WTC11 (cell line): ENCODE measurements at regions not wholly inside any gene's neighbourhood (a gene's known extent, or its start where the extent isn't known, plus 50 kb on each side); places are given as distances from the start of the nearest gene placed in this dataset.

ENCODE experiments used
- ATAC-seq: fragments of 200-7000 bp; cut with Tn5 transposase; 2 replicates; pipeline ENCODE4 v1.10.0; 2021; ENCODE audit warnings: mild to moderate bottlenecking, moderate library complexity
- CTCF ChIA-PET: fragments of 300-600 bp; sonication (Branson Sonifier 250); formaldehyde crosslinking; loops from one replicate; lab custom pipeline; 2021; ENCODE audit warnings: antibody characterized with exemption; lab: Charles Lee
- POLR2A ChIA-PET: fragments of 350-600 bp; sonication (Branson Sonifier 250); formaldehyde crosslinking; loops from one replicate; lab custom pipeline; 2021; ENCODE audit warnings: antibody characterized with exemption; lab: Charles Lee
- DNase-seq: peaks from one replicate; pipeline ENCODE4 v3.0.0; 2021; ENCODE audit warnings: low spot score
- H3K27ac Mint-ChIP-seq: 2 replicates; pipeline ENCODE4 v1.8.0; 2021; ENCODE audit warnings: mixed read lengths
- H3K27me3 Mint-ChIP-seq: 2 replicates; pipeline ENCODE4 v1.8.0; 2021; ENCODE audit warnings: low read depth, mild to moderate bottlenecking, moderate library complexity, mixed read lengths
- H3K36me3 Mint-ChIP-seq: 2 replicates; pipeline ENCODE4 v1.8.0; 2021; ENCODE audit warnings: mixed read lengths
- H3K4me1 Mint-ChIP-seq: 2 replicates; pipeline ENCODE4 v1.8.0; 2022; ENCODE audit warnings: mixed read lengths
- H3K4me3 Mint-ChIP-seq: 2 replicates; pipeline ENCODE4 v1.8.0; 2021; ENCODE audit warnings: mild to moderate bottlenecking, moderate library complexity, mixed read lengths
- H3K9me3 Mint-ChIP-seq: 2 replicates; pipeline ENCODE4 v1.8.0; 2021; ENCODE audit warnings: mixed read lengths
- ARID4B ChIP-seq: sonication (generic); formaldehyde crosslinking; IDR thresholded peaks from 2 replicates; pipeline ENCODE4 v1.8.0; 2023; ENCODE audit warnings: missing genetic modification reagents, mild to moderate bottlenecking, borderline replicate concordance
- CBFB ChIP-seq: sonication (generic); formaldehyde crosslinking; IDR thresholded peaks from 2 replicates; pipeline ENCODE4 v1.8.1; 2022; ENCODE audit warnings: mild to moderate bottlenecking, low read depth, missing genetic modification reagents
- E2F5 ChIP-seq: sonication (generic); formaldehyde crosslinking; IDR thresholded peaks from 2 replicates; pipeline ENCODE4 v1.8.1; 2022; ENCODE audit warnings: mild to moderate bottlenecking, moderate library complexity, missing genetic modification reagents
- EMX1 ChIP-seq: fragments of 250-450 bp; sonication (Bioruptor Pico); IDR thresholded peaks from 2 replicates; pipeline ENCODE4 v1.8.0; 2021; ENCODE audit warnings: mild to moderate bottlenecking
- GABPB1 ChIP-seq: sonication (generic); formaldehyde crosslinking; IDR thresholded peaks from 2 replicates; pipeline ENCODE4 v1.8.1; 2023; ENCODE audit warnings: mild to moderate bottlenecking, missing genetic modification reagents
- MAX ChIP-seq: sonication (generic); formaldehyde crosslinking; IDR thresholded peaks from 2 replicates; pipeline ENCODE4 v1.8.0; 2022; ENCODE audit warnings: mild to moderate bottlenecking, missing genetic modification reagents
- NFE2L1 ChIP-seq: sonication (generic); formaldehyde crosslinking; IDR thresholded peaks from 2 replicates; pipeline ENCODE4 v1.8.1; 2023; ENCODE audit warnings: missing genetic modification reagents
- NR2C2 ChIP-seq: sonication (generic); formaldehyde crosslinking; IDR thresholded peaks from 2 replicates; pipeline ENCODE4 v1.8.0; 2022; ENCODE audit warnings: mild to moderate bottlenecking, missing genetic modification reagents
- NR3C1 ChIP-seq: sonication (generic); formaldehyde crosslinking; conservative IDR thresholded peaks from 2 replicates; pipeline ENCODE4 v1.8.1; 2023; ENCODE audit warnings: low read depth, mild to moderate bottlenecking, missing genetic modification reagents
- USF1 ChIP-seq: sonication (generic); formaldehyde crosslinking; IDR thresholded peaks from 2 replicates; pipeline ENCODE4 v1.8.0; 2022; ENCODE audit warnings: mild to moderate bottlenecking, missing genetic modification reagents
- ZNF219 ChIP-seq: sonication (generic); formaldehyde crosslinking; IDR thresholded peaks from 2 replicates; pipeline ENCODE4 v1.8.0; 2023; ENCODE audit warnings: missing genetic modification reagents, mild to moderate bottlenecking, borderline replicate concordance
- ZNF416 ChIP-seq: fragments of 250-450 bp; sonication (Bioruptor Pico); IDR thresholded peaks from 2 replicates; pipeline ENCODE4 v1.9.0; 2021; ENCODE audit warnings: mild to moderate bottlenecking, inconsistent platforms
- ZNF423 ChIP-seq: fragments of 250-450 bp; sonication (Bioruptor Pico); IDR thresholded peaks from 2 replicates; pipeline ENCODE4 v2.1.2; 2022; ENCODE audit warnings: mild to moderate bottlenecking, moderate library complexity
- ZNF425 ChIP-seq: fragments of 250-450 bp; sonication (Bioruptor Pico); conservative IDR thresholded peaks from 2 replicates; pipeline ENCODE4 v1.9.0; 2021; ENCODE audit warnings: mild to moderate bottlenecking
- ZNF512 ChIP-seq: sonication (generic); formaldehyde crosslinking; IDR thresholded peaks from 2 replicates; pipeline ENCODE4 v1.8.1; 2022; ENCODE audit warnings: missing genetic modification reagents, borderline replicate concordance
- ZNF532 ChIP-seq: fragments of 250-450 bp; sonication (Bioruptor Pico); IDR thresholded peaks from 2 replicates; pipeline ENCODE4 v1.9.0; 2021; ENCODE audit warnings: mild to moderate bottlenecking, borderline replicate concordance
- TF ChIP-seq, protein P1 (sequence below): fragments of 250-450 bp; sonication (Bioruptor Pico); IDR thresholded peaks from 2 replicates; pipeline ENCODE4 v1.8.0; 2021; ENCODE audit warnings: mild to moderate bottlenecking
- TF ChIP-seq, protein P2 (sequence below): sonication (generic); formaldehyde crosslinking; IDR thresholded peaks from 2 replicates; pipeline ENCODE4 v1.8.1; 2022; ENCODE audit warnings: low read depth, missing genetic modification reagents, borderline replicate concordance

- Mint-ChIP-seq H3K27me3 (peaks cover 73% of the 10 kb centered on the region), H3K36me3 (no peaks in the 10 kb centered on the region), H3K27ac (no peak overlapping the region), H3K4me3 (no peak overlapping the region), H3K9me3 (no peaks in the 10 kb centered on the region), H3K4me1 (peaks cover 47% of the 10 kb centered on the region)
- POLR2A ChIA-PET = interaction anchor here (0.6 to 0.7 kb wide), 3 partner anchors 23 to 102 kb away, joined by 3 to 7 read pairs (median 4); no protein-coding TSS in a partner anchor
- ATAC-seq (no peak), DNase-seq (no peak)
- CTCF ChIA-PET = interaction anchor here (0.6 kb wide), 1 partner anchor 71 kb away, joined by 4 read pairs; no protein-coding TSS in a partner anchor
- TF ChIP-seq USF1 (CRISPR knock-in tag) (no peak), ZNF512 (CRISPR knock-in tag) (no peak), NR3C1 (CRISPR knock-in tag) (no peak), ARID4B (no peak), GABPB1 (CRISPR knock-in tag) (no peak), MAX (CRISPR knock-in tag) (no peak), E2F5 (no peak), ZNF423 (CRISPR knock-in tag) (no peak), ZNF532 (no peak), NFE2L1 (CRISPR knock-in tag) (no peak), EMX1 (CRISPR knock-in tag) (no peak), ZNF416 (CRISPR knock-in tag) (no peak), ZNF219 (CRISPR knock-in tag) (no peak), ZNF425 (CRISPR knock-in tag) (no peak), CBFB (no peak), NR2C2 (CRISPR knock-in tag) (no peak)
- TF ChIP-seq, protein P1, sequence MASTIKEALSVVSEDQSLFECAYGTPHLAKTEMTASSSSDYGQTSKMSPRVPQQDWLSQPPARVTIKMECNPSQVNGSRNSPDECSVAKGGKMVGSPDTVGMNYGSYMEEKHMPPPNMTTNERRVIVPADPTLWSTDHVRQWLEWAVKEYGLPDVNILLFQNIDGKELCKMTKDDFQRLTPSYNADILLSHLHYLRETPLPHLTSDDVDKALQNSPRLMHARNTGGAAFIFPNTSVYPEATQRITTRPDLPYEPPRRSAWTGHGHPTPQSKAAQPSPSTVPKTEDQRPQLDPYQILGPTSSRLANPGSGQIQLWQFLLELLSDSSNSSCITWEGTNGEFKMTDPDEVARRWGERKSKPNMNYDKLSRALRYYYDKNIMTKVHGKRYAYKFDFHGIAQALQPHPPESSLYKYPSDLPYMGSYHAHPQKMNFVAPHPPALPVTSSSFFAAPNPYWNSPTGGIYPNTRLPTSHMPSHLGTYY (CRISPR knock-in tag) = no peak
- TF ChIP-seq, protein P2, sequence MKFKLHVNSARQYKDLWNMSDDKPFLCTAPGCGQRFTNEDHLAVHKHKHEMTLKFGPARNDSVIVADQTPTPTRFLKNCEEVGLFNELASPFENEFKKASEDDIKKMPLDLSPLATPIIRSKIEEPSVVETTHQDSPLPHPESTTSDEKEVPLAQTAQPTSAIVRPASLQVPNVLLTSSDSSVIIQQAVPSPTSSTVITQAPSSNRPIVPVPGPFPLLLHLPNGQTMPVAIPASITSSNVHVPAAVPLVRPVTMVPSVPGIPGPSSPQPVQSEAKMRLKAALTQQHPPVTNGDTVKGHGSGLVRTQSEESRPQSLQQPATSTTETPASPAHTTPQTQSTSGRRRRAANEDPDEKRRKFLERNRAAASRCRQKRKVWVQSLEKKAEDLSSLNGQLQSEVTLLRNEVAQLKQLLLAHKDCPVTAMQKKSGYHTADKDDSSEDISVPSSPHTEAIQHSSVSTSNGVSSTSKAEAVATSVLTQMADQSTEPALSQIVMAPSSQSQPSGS (CRISPR knock-in tag) = no peak
These were observed 71.0 kb downstream of the ARL4C start for GRCh38 chr2:234425639-234426603.
